Neural crest cell (in vitro differentiated cells): ENCODE measurements at regions not wholly inside any gene's neighbourhood (a gene's known extent, or its start where the extent isn't known, plus 50 kb on each side); places are given as distances from the start of the nearest gene placed in this dataset.

ENCODE experiments used
- DNase-seq: peaks from one replicate; pipeline ENCODE4 v3.0.0; 2021; ENCODE audit warnings: low read depth, mixed read lengths, low spot score
- H3K27ac Mint-ChIP-seq: one replicate; pipeline ENCODE4 v1.8.0; 2021; ENCODE audit warnings: mild to moderate bottlenecking, mixed read lengths; ENCODE audit not compliant: unreplicated experiment
- H3K27me3 Mint-ChIP-seq: 2 replicates; pipeline ENCODE4 v1.8.0; 2021; ENCODE audit warnings: low read depth, mild to moderate bottlenecking, mixed read lengths
- H3K36me3 Mint-ChIP-seq: 2 replicates; pipeline ENCODE4 v1.8.0; 2021; ENCODE audit warnings: low read depth, mild to moderate bottlenecking, mixed read lengths
- H3K4me1 Mint-ChIP-seq: 2 replicates; pipeline ENCODE4 v1.8.0; 2021; ENCODE audit warnings: mixed read lengths
- H3K4me3 Mint-ChIP-seq: one replicate; pipeline ENCODE4 v1.8.0; 2021; ENCODE audit warnings: mild to moderate bottlenecking, mixed read lengths
- H3K9me3 Mint-ChIP-seq: 2 replicates; pipeline ENCODE4 v1.8.0; 2021; ENCODE audit warnings: mixed read lengths
- CTCF ChIP-seq: fragments of 200-600 bp; sonication (generic); conservative IDR thresholded peaks from 2 replicates; pipeline ENCODE4 v1.5.0; 2021; ENCODE audit warnings: antibody characterized with exemption, mild to moderate bottlenecking

GRCh38 chr13:50449465-50449864 lies 394.0 kb downstream of the DLEU7 start:
- Mint-ChIP-seq H3K27ac (no peak overlapping the region), H3K4me3 (no peak overlapping the region), H3K9me3 (no peaks in the 10 kb centered on the region), H3K4me1 (peaks cover 4% of the 10 kb centered on the region), H3K36me3 (no peaks in the 10 kb centered on the region), H3K27me3 (no peaks in the 10 kb centered on the region)
- TF ChIP-seq CTCF, result no peak
- DNase-seq, result no peak

GRCh38 chr13:50450279-50450678 lies 393.2 kb downstream of the DLEU7 start:
- TF ChIP-seq CTCF, result no peak
- H3K4me3 Mint-ChIP-seq, result no peak overlapping the region
- H3K4me1 Mint-ChIP-seq, result peaks cover 4% of the 10 kb centered on the region
- no peak overlapping the region for H3K27ac Mint-ChIP-seq
- H3K36me3 Mint-ChIP-seq, result no peaks in the 10 kb centered on the region
- no peak for DNase-seq
- no peaks in the 10 kb centered on the region for H3K9me3 Mint-ChIP-seq
- no peaks in the 10 kb centered on the region for H3K27me3 Mint-ChIP-seq

- no peak for DNase-seq
- no peaks in the 10 kb centered on the region for H3K9me3 Mint-ChIP-seq
- no peak for TF ChIP-seq CTCF
- no peaks in the 10 kb centered on the region for H3K36me3 Mint-ChIP-seq
- no peak overlapping the region for H3K27ac Mint-ChIP-seq
- H3K4me1 Mint-ChIP-seq, result no peaks in the 10 kb centered on the region
- no peak overlapping the region for H3K4me3 Mint-ChIP-seq
- H3K27me3 Mint-ChIP-seq, result no peaks in the 10 kb centered on the region
These were observed 391.9 kb downstream of the DLEU7 start for GRCh38 chr13:50451609-50452008.

- no peak for TF ChIP-seq CTCF
- no peaks in the 10 kb centered on the region for H3K9me3 Mint-ChIP-seq
- H3K4me3 Mint-ChIP-seq, result no peak overlapping the region
- no peaks in the 10 kb centered on the region for H3K27me3 Mint-ChIP-seq
- H3K4me1 Mint-ChIP-seq, result no peaks in the 10 kb centered on the region
- no peak for DNase-seq
- H3K27ac Mint-ChIP-seq, result no peak overlapping the region
- no peaks in the 10 kb centered on the region for H3K36me3 Mint-ChIP-seq
These were observed 391.5 kb downstream of the DLEU7 start for GRCh38 chr13:50452028-50452427.

GRCh38 chr13:50452756-50453155 lies 390.7 kb downstream of the DLEU7 start:
- DNase-seq, result no peak
- H3K4me3 Mint-ChIP-seq, result no peak overlapping the region
- no peaks in the 10 kb centered on the region for H3K36me3 Mint-ChIP-seq
- H3K27ac Mint-ChIP-seq, result no peak overlapping the region
- H3K9me3 Mint-ChIP-seq, result no peaks in the 10 kb centered on the region
- H3K27me3 Mint-ChIP-seq, result no peaks in the 10 kb centered on the region
- no peak for TF ChIP-seq CTCF
- H3K4me1 Mint-ChIP-seq, result no peaks in the 10 kb centered on the region

- Mint-ChIP-seq H3K36me3 (no peaks in the 10 kb centered on the region), H3K27me3 (no peaks in the 10 kb centered on the region), H3K4me1 (no peaks in the 10 kb centered on the region), H3K27ac (no peak overlapping the region), H3K4me3 (no peak overlapping the region), H3K9me3 (no peaks in the 10 kb centered on the region)
- no peak for DNase-seq
- TF ChIP-seq CTCF, result no peak
These were observed 390.3 kb downstream of the DLEU7 start for GRCh38 chr13:50453188-50453587.
